HG02763 (cell line): ENCODE measurements at regions not wholly inside any gene's neighbourhood (a gene's known extent, or its start where the extent isn't known, plus 50 kb on each side); places are given as distances from the start of the nearest gene placed in this dataset.

Experiments
- ATAC-seq: cut with Tn5 transposase; IDR thresholded peaks from one replicate; pipeline ENCODE4 v1.9.1; 2021; ENCODE audit warnings: mild to moderate bottlenecking, moderate library complexity; ENCODE audit not compliant: unreplicated experiment

- ATAC-seq, result no peak
These were observed 119.6 kb downstream of the CBLL2 start for GRCh38 chrX:22392133-22392948.

- no peak for ATAC-seq
These were observed 122.7 kb downstream of the CBLL2 start for GRCh38 chrX:22395372-22395771.

- no peak for ATAC-seq
These were observed 123.7 kb downstream of the CBLL2 start for GRCh38 chrX:22396408-22396807.

GRCh38 chrX:22397566-22397965 lies 124.9 kb downstream of the CBLL2 start:
- no peak for ATAC-seq

GRCh38 chrX:22399437-22400192 lies 126.9 kb downstream of the CBLL2 start:
- ATAC-seq, result no peak

GRCh38 chrX:22404297-22404696 lies 131.6 kb downstream of the CBLL2 start:
- no peak for ATAC-seq

GRCh38 chrX:22406201-22406737 lies 133.6 kb downstream of the CBLL2 start:
- no peak for ATAC-seq

GRCh38 chrX:22409418-22409817 lies 136.7 kb downstream of the CBLL2 start:
- no peak for ATAC-seq

GRCh38 chrX:22424122-22424915 lies 151.6 kb downstream of the CBLL2 start:
- no peak for ATAC-seq

- no peak for ATAC-seq
These were observed 152.2 kb downstream of the CBLL2 start for GRCh38 chrX:22424919-22425318.

GRCh38 chrX:22429704-22430103 lies 157.0 kb downstream of the CBLL2 start:
- ATAC-seq, result no peak

- ATAC-seq, result no peak
These were observed 158.0 kb downstream of the CBLL2 start for GRCh38 chrX:22430701-22431100.

GRCh38 chrX:22433292-22434070 lies 160.8 kb downstream of the CBLL2 start:
- no peak for ATAC-seq

- no peak for ATAC-seq
These were observed 173.2 kb downstream of the CBLL2 start for GRCh38 chrX:22445880-22446279.

GRCh38 chrX:22462959-22463358 lies 190.2 kb downstream of the CBLL2 start:
- ATAC-seq, result no peak

- no peak for ATAC-seq
These were observed 194.9 kb downstream of the CBLL2 start for GRCh38 chrX:22467571-22467970.

GRCh38 chrX:22481436-22481835 lies 208.7 kb downstream of the CBLL2 start:
- no peak for ATAC-seq

GRCh38 chrX:22486296-22486695 lies 213.6 kb downstream of the CBLL2 start:
- ATAC-seq, result no peak

GRCh38 chrX:22516893-22517292 lies 244.2 kb downstream of the CBLL2 start:
- ATAC-seq, result no peak

- ATAC-seq, result no peak
These were observed 247.6 kb downstream of the CBLL2 start for GRCh38 chrX:22520128-22520828.
